Right lobe of liver (tissue), 4 donors: ENCODE measurements at regions not wholly inside any gene's neighbourhood (a gene's known extent, or its start where the extent isn't known, plus 50 kb on each side); places are given as distances from the start of the nearest gene placed in this dataset.

Experiments
- POLR2A ChIP-seq: fragments of 450-650 bp; IDR thresholded peaks from one replicate; pipeline ENCODE4 v1.6.1; 2017; ENCODE audit warnings: antibody characterized with exemption, mild to moderate bottlenecking
- TF ChIP-seq, protein P1 (sequence below), 4 donors: fragments of 200-600 bp in 3 of 4; fragments of 450-650 bp in 1 of 4; IDR thresholded peaks; one replicate each; pipeline versions ENCODE4 v1.5.1 to v1.8.0; 2016 to 2022; ENCODE audit warnings: antibody characterized with exemption in 4 of 4, mild to moderate bottlenecking in 2 of 4
- donor health status: DM: no; HTN: no; CAD: no.
- donor health status: DM: no; HTN: no; CAD: no.
- donor health status: DM: no; HTN: yes; CAD: no.

DNA sequence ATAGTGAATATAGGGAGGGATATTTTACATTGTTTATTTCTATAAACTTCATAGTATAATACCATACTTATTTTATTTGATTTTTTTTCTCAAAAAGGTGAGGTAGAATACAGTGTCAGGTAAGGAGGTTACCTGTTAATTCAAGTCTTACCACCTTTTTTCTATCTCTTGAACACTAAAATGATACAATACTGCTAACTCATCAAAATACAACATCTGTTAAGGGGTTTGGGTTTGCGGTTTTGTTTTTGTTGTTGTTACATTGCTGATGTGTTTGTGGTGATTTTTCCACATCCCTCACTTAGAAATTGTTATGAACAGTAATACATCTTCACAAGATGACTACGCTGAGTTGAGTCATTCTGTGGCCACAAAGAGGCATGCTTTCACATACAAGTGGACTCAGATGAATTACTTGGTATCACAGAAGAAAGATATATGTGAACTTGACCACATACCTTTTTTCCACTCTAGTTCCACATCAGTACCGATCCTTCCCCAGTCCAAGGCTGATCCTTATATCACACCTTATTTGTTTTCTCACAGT, 139.4 kb upstream of the ID4 start:
- no peak for TF ChIP-seq POLR2A
- TF ChIP-seq, protein P1, sequence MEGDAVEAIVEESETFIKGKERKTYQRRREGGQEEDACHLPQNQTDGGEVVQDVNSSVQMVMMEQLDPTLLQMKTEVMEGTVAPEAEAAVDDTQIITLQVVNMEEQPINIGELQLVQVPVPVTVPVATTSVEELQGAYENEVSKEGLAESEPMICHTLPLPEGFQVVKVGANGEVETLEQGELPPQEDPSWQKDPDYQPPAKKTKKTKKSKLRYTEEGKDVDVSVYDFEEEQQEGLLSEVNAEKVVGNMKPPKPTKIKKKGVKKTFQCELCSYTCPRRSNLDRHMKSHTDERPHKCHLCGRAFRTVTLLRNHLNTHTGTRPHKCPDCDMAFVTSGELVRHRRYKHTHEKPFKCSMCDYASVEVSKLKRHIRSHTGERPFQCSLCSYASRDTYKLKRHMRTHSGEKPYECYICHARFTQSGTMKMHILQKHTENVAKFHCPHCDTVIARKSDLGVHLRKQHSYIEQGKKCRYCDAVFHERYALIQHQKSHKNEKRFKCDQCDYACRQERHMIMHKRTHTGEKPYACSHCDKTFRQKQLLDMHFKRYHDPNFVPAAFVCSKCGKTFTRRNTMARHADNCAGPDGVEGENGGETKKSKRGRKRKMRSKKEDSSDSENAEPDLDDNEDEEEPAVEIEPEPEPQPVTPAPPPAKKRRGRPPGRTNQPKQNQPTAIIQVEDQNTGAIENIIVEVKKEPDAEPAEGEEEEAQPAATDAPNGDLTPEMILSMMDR (IDR thresholded peaks at IDR 0.05), result no peak
